ENCODE measurements at regions not wholly inside any gene's neighbourhood (a gene's known extent, or its start where the extent isn't known, plus 50 kb on each side); places are given as distances from the start of the nearest gene placed in this dataset.

DNA sequence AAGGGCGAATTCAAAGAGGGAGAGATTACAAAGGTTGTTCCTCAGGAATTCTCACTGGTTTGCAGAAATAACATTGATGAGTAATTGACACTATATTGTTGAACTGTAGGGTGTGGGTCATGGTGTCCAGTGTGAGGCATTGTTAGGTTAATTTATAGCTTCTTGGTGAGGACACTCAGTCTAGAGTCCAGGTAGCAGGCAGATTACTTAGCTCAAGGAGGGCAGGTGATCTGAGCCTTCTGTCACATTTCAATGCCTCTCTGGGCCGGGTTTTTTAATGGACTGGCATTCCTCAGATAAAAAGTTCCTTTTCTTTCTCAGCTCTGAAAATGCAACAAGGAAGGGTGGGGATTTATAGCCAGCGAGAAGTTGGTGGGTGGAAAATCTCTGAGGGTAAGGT lies 194.2 kb upstream of the PROK2 start:
- TF ChIP-seq, protein P1, sequence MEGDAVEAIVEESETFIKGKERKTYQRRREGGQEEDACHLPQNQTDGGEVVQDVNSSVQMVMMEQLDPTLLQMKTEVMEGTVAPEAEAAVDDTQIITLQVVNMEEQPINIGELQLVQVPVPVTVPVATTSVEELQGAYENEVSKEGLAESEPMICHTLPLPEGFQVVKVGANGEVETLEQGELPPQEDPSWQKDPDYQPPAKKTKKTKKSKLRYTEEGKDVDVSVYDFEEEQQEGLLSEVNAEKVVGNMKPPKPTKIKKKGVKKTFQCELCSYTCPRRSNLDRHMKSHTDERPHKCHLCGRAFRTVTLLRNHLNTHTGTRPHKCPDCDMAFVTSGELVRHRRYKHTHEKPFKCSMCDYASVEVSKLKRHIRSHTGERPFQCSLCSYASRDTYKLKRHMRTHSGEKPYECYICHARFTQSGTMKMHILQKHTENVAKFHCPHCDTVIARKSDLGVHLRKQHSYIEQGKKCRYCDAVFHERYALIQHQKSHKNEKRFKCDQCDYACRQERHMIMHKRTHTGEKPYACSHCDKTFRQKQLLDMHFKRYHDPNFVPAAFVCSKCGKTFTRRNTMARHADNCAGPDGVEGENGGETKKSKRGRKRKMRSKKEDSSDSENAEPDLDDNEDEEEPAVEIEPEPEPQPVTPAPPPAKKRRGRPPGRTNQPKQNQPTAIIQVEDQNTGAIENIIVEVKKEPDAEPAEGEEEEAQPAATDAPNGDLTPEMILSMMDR (IDR thresholded peaks at IDR 0.05; ENCODE audit: poor library complexity), result no peak
- no peak for TF ChIP-seq EZH2 (IDR thresholded peaks at IDR 0.05; ENCODE audit: borderline replicate concordance)

Measured in hepatocyte (in vitro differentiated cells).